Loucy (cell line): ENCODE measurements at regions not wholly inside any gene's neighbourhood (a gene's known extent, or its start where the extent isn't known, plus 50 kb on each side); places are given as distances from the start of the nearest gene placed in this dataset.

Experiments used
- EZH2phosphoT487 ChIP-seq: fragments of 200-600 bp; IDR thresholded peaks from 2 replicates; pipeline ENCODE4 v1.6.1; 2018; ENCODE audit warnings: antibody characterized with exemption, mild to moderate bottlenecking, moderate library complexity, borderline replicate concordance
- TF ChIP-seq, protein P1 (sequence below): fragments of 200-600 bp; sonication (generic); conservative IDR thresholded peaks from 2 replicates; pipeline ENCODE4 v1.5.1; 2014; ENCODE audit warnings: mild to moderate bottlenecking, antibody characterized with exemption, low read length

DNA sequence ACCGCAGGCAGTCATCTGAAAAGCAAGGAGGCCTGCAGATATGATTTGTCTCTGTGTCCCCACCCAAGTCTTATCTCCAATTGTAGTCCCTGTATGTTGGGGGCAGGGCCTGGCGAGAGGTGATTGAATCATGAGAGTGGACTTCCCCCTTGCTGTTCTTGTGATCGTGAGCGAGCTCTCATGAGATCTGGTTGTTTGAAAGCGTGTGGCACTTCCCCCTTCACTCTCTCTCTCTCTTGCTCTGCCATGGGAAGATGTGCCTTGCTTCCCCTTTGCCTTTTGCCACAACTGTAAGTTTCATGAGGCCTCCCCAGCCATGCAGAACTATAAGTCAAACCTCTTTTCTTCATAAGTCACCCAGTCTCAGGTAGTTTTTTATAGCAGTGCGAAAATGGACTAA is 83.3 kb downstream of the TMCO5A start:
- TF ChIP-seq, protein P1, sequence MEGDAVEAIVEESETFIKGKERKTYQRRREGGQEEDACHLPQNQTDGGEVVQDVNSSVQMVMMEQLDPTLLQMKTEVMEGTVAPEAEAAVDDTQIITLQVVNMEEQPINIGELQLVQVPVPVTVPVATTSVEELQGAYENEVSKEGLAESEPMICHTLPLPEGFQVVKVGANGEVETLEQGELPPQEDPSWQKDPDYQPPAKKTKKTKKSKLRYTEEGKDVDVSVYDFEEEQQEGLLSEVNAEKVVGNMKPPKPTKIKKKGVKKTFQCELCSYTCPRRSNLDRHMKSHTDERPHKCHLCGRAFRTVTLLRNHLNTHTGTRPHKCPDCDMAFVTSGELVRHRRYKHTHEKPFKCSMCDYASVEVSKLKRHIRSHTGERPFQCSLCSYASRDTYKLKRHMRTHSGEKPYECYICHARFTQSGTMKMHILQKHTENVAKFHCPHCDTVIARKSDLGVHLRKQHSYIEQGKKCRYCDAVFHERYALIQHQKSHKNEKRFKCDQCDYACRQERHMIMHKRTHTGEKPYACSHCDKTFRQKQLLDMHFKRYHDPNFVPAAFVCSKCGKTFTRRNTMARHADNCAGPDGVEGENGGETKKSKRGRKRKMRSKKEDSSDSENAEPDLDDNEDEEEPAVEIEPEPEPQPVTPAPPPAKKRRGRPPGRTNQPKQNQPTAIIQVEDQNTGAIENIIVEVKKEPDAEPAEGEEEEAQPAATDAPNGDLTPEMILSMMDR = no peak
- no peak for TF ChIP-seq EZH2phosphoT487
